Breast epithelium (tissue), 4 donors: ENCODE measurements at regions not wholly inside any gene's neighbourhood (a gene's known extent, or its start where the extent isn't known, plus 50 kb on each side); places are given as distances from the start of the nearest gene placed in this dataset.

Experiments used
- DNase-seq, 2 donors: peaks; one replicate each; pipeline ENCODE4 v3.0.0-alpha.2; 2019; ENCODE audit warnings: low spot score in 2 of 2
- H3K27ac ChIP-seq, 2 donors: fragments of 200-600 bp; sonication (generic) in 1 of 2; one replicate each; pipeline ENCODE4 v1.5.1; 2016 to 2019; ENCODE audit warnings: mild to moderate bottlenecking in 1 of 2
- H3K27me3 ChIP-seq, 2 donors: fragments of 200-600 bp; sonication (generic) in 1 of 2; one replicate each; pipeline versions ENCODE4 v1.5.1 to v1.6.0; 2017 to 2019; ENCODE audit warnings: control low read depth in 1 of 2, mild to moderate bottlenecking in 1 of 2
- H3K36me3 ChIP-seq: fragments of 200-600 bp; one replicate; pipeline ENCODE4 v1.5.1; 2019
- H3K4me1 ChIP-seq, 2 donors: fragments of 200-600 bp; sonication (generic); one replicate each; pipeline ENCODE4 v1.5.1; 2016 to 2019; ENCODE audit warnings: control low read depth in 1 of 2
- H3K4me3 ChIP-seq, 3 donors: fragments of 200-600 bp; sonication (generic); 1 replicate in 2 of 3; 2 replicates in 1 of 3; pipeline ENCODE4 v1.5.1; 2016 to 2019; ENCODE audit warnings: mild to moderate bottlenecking in 3 of 3, moderate library complexity in 2 of 3
- H3K9me3 ChIP-seq, 2 donors: fragments of 200-600 bp; sonication (generic) in 1 of 2; one replicate each; pipeline ENCODE4 v1.5.1; 2016 to 2019; ENCODE audit warnings: control low read depth in 1 of 2
- POLR2A ChIP-seq: fragments of 450-650 bp; IDR thresholded peaks from one replicate; pipeline ENCODE4 v1.6.1; 2016; ENCODE audit warnings: antibody characterized with exemption, mild to moderate bottlenecking, moderate library complexity
- POLR2AphosphoS5 ChIP-seq, 3 donors: sonication (generic); formaldehyde crosslinking; IDR thresholded peaks; one replicate each; pipeline ENCODE4 v1.6.1; 2017; ENCODE audit warnings: antibody characterized with exemption in 3 of 3
- intact Hi-C: fragments of 100-400 bp; cut with DNase I; formaldehyde crosslinking; loops from one replicate; pipeline ENCODE4 v1.15.1; 2023; ENCODE audit warnings: low total_unique reads
- TF ChIP-seq, protein P1 (sequence below), 3 donors: fragments of 450-650 bp; IDR thresholded peaks; one replicate each; pipeline ENCODE4 v1.5.1; 2016 to 2017; ENCODE audit warnings: antibody characterized with exemption in 3 of 3, mild to moderate bottlenecking in 3 of 3, moderate library complexity in 3 of 3

- H3K9me3 ChIP-seq: no peaks in the 10 kb centered on the region
- intact Hi-C loops: no loop called here
Observed at GRCh38 chr2:51620796-51621195, 588.9 kb upstream of the NRXN1 start.

DNA sequence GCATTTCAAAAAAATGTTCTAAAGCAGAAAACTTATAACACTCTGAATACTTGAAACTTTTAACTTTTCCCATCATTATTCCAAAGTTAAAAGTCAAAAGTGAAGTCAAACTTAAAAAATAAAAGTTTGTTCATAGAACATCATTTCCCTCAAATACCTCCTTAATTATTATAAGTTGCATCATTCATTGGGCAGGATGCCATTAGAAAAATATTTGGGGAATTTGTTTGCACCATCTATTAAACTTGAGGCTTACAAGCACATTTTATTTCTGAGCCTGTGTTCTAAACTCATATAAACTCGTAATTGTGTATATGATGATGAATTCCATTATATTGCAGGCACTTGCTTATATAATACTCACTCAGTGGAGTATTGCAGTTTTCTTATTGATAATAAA lies 588.0 kb upstream of the NRXN1 start:
- intact Hi-C loops: no loop called here
- Histone ChIP-seq H3K4me3 (no peak overlapping the region), H3K9me3 (peaks cover 6 to 8% of the 10 kb centered on the region in 2 donors), H3K4me1 (no peaks in the 10 kb centered on the region), H3K36me3 (no peaks in the 10 kb centered on the region), H3K27ac (no peak overlapping the region), H3K27me3 (no peaks in the 10 kb centered on the region)
- TF ChIP-seq, protein P1, sequence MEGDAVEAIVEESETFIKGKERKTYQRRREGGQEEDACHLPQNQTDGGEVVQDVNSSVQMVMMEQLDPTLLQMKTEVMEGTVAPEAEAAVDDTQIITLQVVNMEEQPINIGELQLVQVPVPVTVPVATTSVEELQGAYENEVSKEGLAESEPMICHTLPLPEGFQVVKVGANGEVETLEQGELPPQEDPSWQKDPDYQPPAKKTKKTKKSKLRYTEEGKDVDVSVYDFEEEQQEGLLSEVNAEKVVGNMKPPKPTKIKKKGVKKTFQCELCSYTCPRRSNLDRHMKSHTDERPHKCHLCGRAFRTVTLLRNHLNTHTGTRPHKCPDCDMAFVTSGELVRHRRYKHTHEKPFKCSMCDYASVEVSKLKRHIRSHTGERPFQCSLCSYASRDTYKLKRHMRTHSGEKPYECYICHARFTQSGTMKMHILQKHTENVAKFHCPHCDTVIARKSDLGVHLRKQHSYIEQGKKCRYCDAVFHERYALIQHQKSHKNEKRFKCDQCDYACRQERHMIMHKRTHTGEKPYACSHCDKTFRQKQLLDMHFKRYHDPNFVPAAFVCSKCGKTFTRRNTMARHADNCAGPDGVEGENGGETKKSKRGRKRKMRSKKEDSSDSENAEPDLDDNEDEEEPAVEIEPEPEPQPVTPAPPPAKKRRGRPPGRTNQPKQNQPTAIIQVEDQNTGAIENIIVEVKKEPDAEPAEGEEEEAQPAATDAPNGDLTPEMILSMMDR (IDR thresholded peaks at IDR 0.05): no peak
- TF ChIP-seq POLR2AphosphoS5 (IDR thresholded peaks at IDR 0.05): no peak
- no peak for TF ChIP-seq POLR2A
- DNase-seq: no peak

More at GRCh38 chr2:51620796-51621195, 588.9 kb upstream of the NRXN1 start:
- H3K27ac ChIP-seq: no peak overlapping the region
- no peak overlapping the region for H3K4me3 ChIP-seq
- no peaks in the 10 kb centered on the region for H3K4me1 ChIP-seq
- H3K27me3 ChIP-seq: no peaks in the 10 kb centered on the region
- TF ChIP-seq POLR2A (no peak), POLR2AphosphoS5 (IDR thresholded peaks at IDR 0.05) (no peak)
- TF ChIP-seq, protein P1 (IDR thresholded peaks at IDR 0.05): no peak
- DNase-seq: no peak
- no peaks in the 10 kb centered on the region for H3K36me3 ChIP-seq

- TF ChIP-seq POLR2A (no peak), POLR2AphosphoS5 (IDR thresholded peaks at IDR 0.05) (no peak)
- TF ChIP-seq, protein P1 (IDR thresholded peaks at IDR 0.05): no peak
- no peaks in the 10 kb centered on the region for H3K4me1 ChIP-seq
- H3K4me3 ChIP-seq: no peak overlapping the region
- no peaks in the 10 kb centered on the region for H3K27me3 ChIP-seq
- peaks cover 21 to 41% of the 10 kb centered on the region in 2 donors for H3K9me3 ChIP-seq
- H3K36me3 ChIP-seq: no peaks in the 10 kb centered on the region
- intact Hi-C loops: no loop called here
- no peak for DNase-seq
- H3K27ac ChIP-seq: no peak overlapping the region
Observed at GRCh38 chr2:51612387-51612786, 580.5 kb upstream of the NRXN1 start.

- TF ChIP-seq POLR2AphosphoS5 (IDR thresholded peaks at IDR 0.05): no peak
- TF ChIP-seq, protein P1 (IDR thresholded peaks at IDR 0.05): no peak
- no peak for TF ChIP-seq POLR2A
- DNase-seq: no peak
- intact Hi-C loops: no loop called here
Observed at GRCh38 chr2:51601706-51602105, 569.8 kb upstream of the NRXN1 start.

DNA sequence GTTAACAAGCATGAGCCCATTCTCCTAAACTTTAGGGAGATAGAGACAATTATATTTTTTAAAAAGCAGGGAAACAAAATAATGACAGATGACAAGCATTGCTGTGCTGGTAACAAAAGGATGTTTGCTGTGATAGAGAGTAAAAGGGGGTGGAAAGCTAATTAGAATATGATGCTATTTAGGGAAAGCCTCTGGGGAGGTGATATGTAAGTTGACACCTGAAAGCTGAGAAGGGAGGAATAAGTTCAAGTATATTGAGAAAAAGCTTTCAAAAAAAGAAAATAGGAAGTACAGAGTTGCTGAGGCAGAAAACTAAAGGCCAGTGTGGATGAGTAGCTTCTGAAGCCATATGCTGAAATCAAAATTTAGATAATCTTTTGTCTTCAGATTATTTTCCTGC lies 565.2 kb upstream of the NRXN1 start:
- no peak for DNase-seq
- H3K36me3 ChIP-seq: no peaks in the 10 kb centered on the region
- TF ChIP-seq POLR2AphosphoS5 (IDR thresholded peaks at IDR 0.05) (no peak), POLR2A (no peak)
- TF ChIP-seq, protein P1 (IDR thresholded peaks at IDR 0.05): no peak
- H3K4me3 ChIP-seq: no peak overlapping the region
- no peak overlapping the region for H3K27ac ChIP-seq
- no peaks in the 10 kb centered on the region for H3K4me1 ChIP-seq
- peaks cover 0 to 10% of the 10 kb centered on the region in 2 donors for H3K9me3 ChIP-seq
- H3K27me3 ChIP-seq: no peaks in the 10 kb centered on the region
- intact Hi-C loops: loop anchor here (10.0 kb wide), 1 partner anchor 1298 kb away; no protein-coding TSS in a partner anchor

More at GRCh38 chr2:51601706-51602105, 569.8 kb upstream of the NRXN1 start:
- no peaks in the 10 kb centered on the region for H3K36me3 ChIP-seq
- H3K27ac ChIP-seq: no peak overlapping the region
- H3K27me3 ChIP-seq: no peaks in the 10 kb centered on the region
- H3K4me1 ChIP-seq: no peaks in the 10 kb centered on the region
- peaks cover 0 to 10% of the 10 kb centered on the region in 2 donors for H3K9me3 ChIP-seq
- no peak overlapping the region for H3K4me3 ChIP-seq
